Tibial nerve (tissue), 4 donors: ENCODE measurements at regions not wholly inside any gene's neighbourhood (a gene's known extent, or its start where the extent isn't known, plus 50 kb on each side); places are given as distances from the start of the nearest gene placed in this dataset.

ENCODE experiments used
- DNase-seq, 2 donors: peaks; one replicate each; pipeline ENCODE4 v3.0.0-alpha.2; 2019; ENCODE audit warnings: low spot score in 2 of 2
- H3K27ac ChIP-seq, 4 donors: fragments of 200-600 bp; sonication (generic) in 3 of 4; one replicate each; pipeline ENCODE4 v1.5.1; 2017 to 2019; ENCODE audit warnings: mild to moderate bottlenecking in 1 of 4
- H3K27me3 ChIP-seq, 2 donors: fragments of 200-600 bp; sonication (generic) in 1 of 2; one replicate each; pipeline versions ENCODE4 v1.5.1 to v1.6.0; 2017 to 2019
- H3K36me3 ChIP-seq, 3 donors: fragments of 200-600 bp; sonication (generic); one replicate each; pipeline ENCODE4 v1.5.1; 2018 to 2019
- H3K4me1 ChIP-seq, 4 donors: fragments of 200-600 bp; sonication (generic) in 3 of 4; one replicate each; pipeline ENCODE4 v1.5.1; 2017 to 2019
- H3K4me3 ChIP-seq, 4 donors: fragments of 200-600 bp; sonication (generic) in 3 of 4; one replicate each; pipeline ENCODE4 v1.5.1; 2017 to 2019; ENCODE audit warnings: mild to moderate bottlenecking in 1 of 4, moderate library complexity in 1 of 4
- H3K9me3 ChIP-seq, 4 donors: fragments of 200-600 bp; sonication (generic) in 3 of 4; one replicate each; pipeline ENCODE4 v1.5.1; 2017 to 2019
- EP300 ChIP-seq, 2 donors: sonication (generic); formaldehyde crosslinking; IDR thresholded peaks; one replicate each; pipeline ENCODE4 v1.6.1; 2017; ENCODE audit warnings: antibody characterized with exemption in 2 of 2, mild to moderate bottlenecking in 1 of 2
- POLR2A ChIP-seq, 2 donors: fragments of 450-650 bp; IDR thresholded peaks; one replicate each; pipeline ENCODE4 v1.6.1; 2017; ENCODE audit warnings: antibody characterized with exemption in 2 of 2, mild to moderate bottlenecking in 2 of 2, moderate library complexity in 2 of 2
- WGBS, 2 donors: methylation state at CpG; one replicate each; pipeline ENCODE4 v1.1.5; 2018; 5-methylcytosine and 5-hydroxymethylcytosine counted together
- TF ChIP-seq, protein P1 (sequence below), 5 experiments: fragments of 200-600 bp in 3 of 5; fragments of 450-650 bp in 2 of 5; sonication (generic) in 3 of 5; IDR thresholded peaks; one replicate each; pipeline ENCODE4 v1.5.1; 2016 to 2019; ENCODE audit warnings: antibody characterized with exemption in 5 of 5, mild to moderate bottlenecking in 3 of 5, moderate library complexity in 2 of 5

DNA sequence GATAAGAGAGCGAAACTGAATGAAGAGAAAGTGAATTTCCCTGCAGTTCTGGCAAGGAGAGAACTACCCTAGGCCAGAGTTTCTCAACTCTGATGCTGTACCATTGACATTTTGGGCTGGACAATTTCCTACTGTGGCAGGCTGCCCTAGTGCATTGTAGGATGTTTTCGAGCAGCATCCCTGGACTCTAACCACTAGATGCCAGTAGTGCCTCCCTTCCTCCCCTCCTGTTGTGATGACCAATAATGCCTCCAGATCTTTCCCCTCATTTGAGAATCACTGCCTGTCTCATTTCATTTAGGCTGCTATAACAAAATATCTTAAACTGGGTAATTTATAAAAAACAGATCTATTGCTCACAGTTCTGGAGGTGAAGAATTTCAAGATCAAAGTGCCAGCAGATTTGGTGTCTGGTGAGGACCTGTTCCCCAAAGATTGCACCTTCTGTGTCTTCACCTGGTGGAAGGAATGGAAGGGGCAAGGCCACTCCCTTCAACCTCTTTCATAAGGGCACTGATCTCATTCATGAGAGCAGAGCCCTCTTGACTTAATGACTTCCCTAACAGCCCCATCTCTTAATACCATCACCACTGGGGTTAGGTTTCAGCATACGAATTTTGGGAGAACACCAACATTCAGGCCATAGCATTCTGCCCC, 188.9 kb upstream of the MEIS2 start:
- Histone ChIP-seq H3K36me3 (no peaks in the 10 kb centered on the region), H3K4me3 (no peak overlapping the region), H3K27me3 (no peaks in the 10 kb centered on the region), H3K9me3 (no peaks in the 10 kb centered on the region), H3K27ac (no peak overlapping the region), H3K4me1 (no peaks in the 10 kb centered on the region)
- DNase-seq = no peak
- 66 to 71% methylated on average over 3 of the region's 3 CpGs for WGBS, 2 donors
- TF ChIP-seq POLR2A (IDR thresholded peaks at IDR 0.05) (no peak), EP300 (IDR thresholded peaks at IDR 0.05) (no peak)
- TF ChIP-seq, protein P1, sequence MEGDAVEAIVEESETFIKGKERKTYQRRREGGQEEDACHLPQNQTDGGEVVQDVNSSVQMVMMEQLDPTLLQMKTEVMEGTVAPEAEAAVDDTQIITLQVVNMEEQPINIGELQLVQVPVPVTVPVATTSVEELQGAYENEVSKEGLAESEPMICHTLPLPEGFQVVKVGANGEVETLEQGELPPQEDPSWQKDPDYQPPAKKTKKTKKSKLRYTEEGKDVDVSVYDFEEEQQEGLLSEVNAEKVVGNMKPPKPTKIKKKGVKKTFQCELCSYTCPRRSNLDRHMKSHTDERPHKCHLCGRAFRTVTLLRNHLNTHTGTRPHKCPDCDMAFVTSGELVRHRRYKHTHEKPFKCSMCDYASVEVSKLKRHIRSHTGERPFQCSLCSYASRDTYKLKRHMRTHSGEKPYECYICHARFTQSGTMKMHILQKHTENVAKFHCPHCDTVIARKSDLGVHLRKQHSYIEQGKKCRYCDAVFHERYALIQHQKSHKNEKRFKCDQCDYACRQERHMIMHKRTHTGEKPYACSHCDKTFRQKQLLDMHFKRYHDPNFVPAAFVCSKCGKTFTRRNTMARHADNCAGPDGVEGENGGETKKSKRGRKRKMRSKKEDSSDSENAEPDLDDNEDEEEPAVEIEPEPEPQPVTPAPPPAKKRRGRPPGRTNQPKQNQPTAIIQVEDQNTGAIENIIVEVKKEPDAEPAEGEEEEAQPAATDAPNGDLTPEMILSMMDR (IDR thresholded peaks at IDR 0.05) = no peak

DNA sequence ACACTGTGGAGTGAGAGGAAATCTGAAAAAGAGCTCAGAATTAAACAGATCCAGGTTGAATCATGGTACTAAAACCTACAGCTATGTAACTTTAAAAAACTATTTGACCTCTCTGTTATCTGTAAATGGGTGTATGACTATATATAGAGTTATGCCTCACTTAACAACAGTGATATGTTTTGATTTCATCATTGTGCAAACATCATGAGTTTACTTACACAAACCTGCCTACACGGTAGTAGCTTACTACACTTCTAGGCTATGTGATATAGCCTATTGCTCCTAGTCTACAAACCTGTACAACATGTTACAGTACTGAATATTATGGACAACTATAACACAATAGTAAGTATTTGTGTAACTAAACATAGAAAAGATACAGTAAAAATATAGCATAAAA, 191.6 kb upstream of the MEIS2 start:
- WGBS, 2 donors = 58 to 68% methylated on average over 1 of the region's 1 CpG

DNA sequence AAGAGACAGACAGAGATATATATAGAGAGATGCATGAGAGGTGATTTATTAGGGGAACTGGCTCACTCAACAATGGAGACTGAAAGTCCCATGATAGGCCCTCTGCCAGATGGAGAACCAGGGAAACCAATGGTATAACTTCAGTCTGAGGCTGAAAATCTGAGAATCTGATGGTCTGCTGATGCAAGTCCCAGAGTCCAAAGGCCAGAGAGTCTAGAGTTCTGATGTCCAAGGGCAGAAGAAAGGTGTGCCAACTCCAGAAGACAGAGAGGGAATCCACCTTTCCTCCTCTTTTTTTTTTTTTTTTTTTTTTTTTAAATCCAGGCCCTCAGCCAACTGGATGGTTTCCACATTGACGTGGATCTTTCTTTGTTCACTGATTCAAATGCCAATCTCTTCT, 197.9 kb upstream of the MEIS2 start:
- no peaks in the 10 kb centered on the region for H3K9me3 ChIP-seq
- H3K4me3 ChIP-seq = no peak overlapping the region
- H3K27ac ChIP-seq = no peak overlapping the region
- no peak for DNase-seq
- no peak for TF ChIP-seq POLR2A (IDR thresholded peaks at IDR 0.05)
- TF ChIP-seq, protein P1 (IDR thresholded peaks at IDR 0.05) = no peak
- no peak for TF ChIP-seq EP300 (IDR thresholded peaks at IDR 0.05)
- H3K36me3 ChIP-seq = no peaks in the 10 kb centered on the region
- H3K27me3 ChIP-seq = no peaks in the 10 kb centered on the region
- WGBS, 2 donors = 42 to 45% methylated on average over 1 of the region's 1 CpG
- H3K4me1 ChIP-seq = no peaks in the 10 kb centered on the region

More for the DNA sequence above, 191.6 kb upstream of the MEIS2 start:
- TF ChIP-seq, protein P1 (IDR thresholded peaks at IDR 0.05) = no peak
- TF ChIP-seq EP300 (IDR thresholded peaks at IDR 0.05) = no peak
- no peak for TF ChIP-seq POLR2A (IDR thresholded peaks at IDR 0.05)
- no peaks in the 10 kb centered on the region for H3K36me3 ChIP-seq
- no peaks in the 10 kb centered on the region for H3K4me1 ChIP-seq
- H3K9me3 ChIP-seq = no peaks in the 10 kb centered on the region
- H3K4me3 ChIP-seq = no peak overlapping the region
- H3K27ac ChIP-seq = no peak overlapping the region
- DNase-seq = no peak
- no peaks in the 10 kb centered on the region for H3K27me3 ChIP-seq

DNA sequence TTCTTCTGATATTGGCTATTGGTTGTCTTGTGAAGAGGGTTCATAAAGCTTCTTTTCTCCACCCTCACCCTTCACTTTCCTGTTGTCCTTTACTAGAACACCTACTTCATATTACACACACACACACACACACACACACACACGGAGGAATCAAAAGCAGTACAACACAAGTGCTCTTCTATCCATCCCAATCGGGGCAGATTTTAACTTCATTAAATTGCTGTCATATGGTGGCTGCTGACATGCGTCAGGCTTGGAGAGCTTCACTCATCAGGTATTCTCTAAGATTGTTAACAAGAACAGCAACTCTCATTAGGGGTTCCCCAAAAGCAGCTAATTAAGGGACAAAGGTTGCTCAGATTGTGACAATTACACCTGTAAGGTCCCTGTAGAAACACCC, 239.1 kb upstream of the MEIS2 start:
- Histone ChIP-seq H3K9me3 (no peaks in the 10 kb centered on the region), H3K4me1 (no peaks in the 10 kb centered on the region), H3K27ac (no peak overlapping the region), H3K36me3 (no peaks in the 10 kb centered on the region), H3K27me3 (no peaks in the 10 kb centered on the region), H3K4me3 (no peak overlapping the region)
- WGBS, 2 donors = 69 to 75% methylated on average over 3 of the region's 3 CpGs
- no peak for DNase-seq
- TF ChIP-seq, protein P1 (IDR thresholded peaks at IDR 0.05) = no peak
- no peak for TF ChIP-seq POLR2A (IDR thresholded peaks at IDR 0.05)
- TF ChIP-seq EP300 (IDR thresholded peaks at IDR 0.05) = no peak

- TF ChIP-seq, protein P1 (IDR thresholded peaks at IDR 0.05) = no peak
- H3K27ac ChIP-seq = no peak overlapping the region
- no peaks in the 10 kb centered on the region for H3K36me3 ChIP-seq
- no peaks in the 10 kb centered on the region for H3K9me3 ChIP-seq
- H3K4me3 ChIP-seq = no peak overlapping the region
- no peak for DNase-seq
- WGBS, 2 donors = 84 to 86% methylated on average over 3 of the region's 3 CpGs
- H3K4me1 ChIP-seq = no peaks in the 10 kb centered on the region
- no peaks in the 10 kb centered on the region for H3K27me3 ChIP-seq
These were observed 239.5 kb upstream of the MEIS2 start for GRCh38 chr15:37339856-37340255.
